NCI-H82 (cell line): ENCODE measurements at regions not wholly inside any gene's neighbourhood (a gene's known extent, or its start where the extent isn't known, plus 50 kb on each side); places are given as distances from the start of the nearest gene placed in this dataset.

Source experiments
- DNase-seq: peaks from one replicate; lab custom pipeline; 2025; lab: John Stamatoyannopoulos, UW

DNA sequence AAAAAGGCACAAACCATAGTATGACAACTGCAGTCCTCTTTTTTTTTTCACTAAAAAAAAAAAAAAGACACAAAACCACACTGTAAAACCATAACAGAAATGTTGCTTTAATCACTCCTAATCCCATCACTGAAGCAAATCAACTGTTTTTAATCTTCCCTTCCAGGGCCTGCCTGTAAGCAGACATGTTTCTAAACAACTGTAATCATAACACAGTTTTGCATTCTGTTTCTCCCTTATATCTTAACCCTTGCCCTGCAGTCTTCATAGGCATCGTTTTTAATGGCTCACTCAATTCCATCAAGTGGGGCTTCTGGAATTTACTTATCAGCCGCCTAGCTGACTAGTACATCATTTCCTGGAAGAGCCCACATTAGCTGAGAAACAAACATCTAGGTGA is 111.0 kb upstream of the SLC25A48 start:
- DNase-seq = peak; percentile 6

DNA sequence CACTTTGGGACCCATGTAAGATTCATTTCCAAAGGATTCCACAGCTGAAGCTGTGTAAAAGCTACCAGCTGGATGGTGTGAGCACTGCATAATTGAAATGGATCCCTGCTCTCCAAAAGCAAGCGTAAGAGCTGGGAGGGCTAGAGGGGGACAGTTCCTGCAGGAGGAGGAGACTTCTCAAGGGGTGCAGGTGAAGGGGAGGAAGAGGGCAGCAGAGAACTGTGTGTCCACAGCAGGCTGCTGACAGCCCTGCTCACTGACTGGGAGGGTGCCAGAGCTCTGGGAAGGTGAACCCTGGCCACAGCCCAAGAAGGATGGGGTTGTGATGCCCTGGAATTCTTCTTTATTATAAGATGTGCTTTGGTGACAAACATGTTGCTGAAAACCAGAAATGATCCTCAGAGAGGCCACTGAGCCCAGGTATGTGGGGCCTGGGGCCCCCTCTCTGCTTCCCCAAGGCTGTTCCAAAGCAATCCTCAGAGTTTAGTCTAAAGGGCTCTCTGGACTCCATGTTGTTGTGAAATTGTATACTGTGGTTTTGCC is 112.8 kb upstream of the SLC25A48 start:
- no peak for DNase-seq

DNA sequence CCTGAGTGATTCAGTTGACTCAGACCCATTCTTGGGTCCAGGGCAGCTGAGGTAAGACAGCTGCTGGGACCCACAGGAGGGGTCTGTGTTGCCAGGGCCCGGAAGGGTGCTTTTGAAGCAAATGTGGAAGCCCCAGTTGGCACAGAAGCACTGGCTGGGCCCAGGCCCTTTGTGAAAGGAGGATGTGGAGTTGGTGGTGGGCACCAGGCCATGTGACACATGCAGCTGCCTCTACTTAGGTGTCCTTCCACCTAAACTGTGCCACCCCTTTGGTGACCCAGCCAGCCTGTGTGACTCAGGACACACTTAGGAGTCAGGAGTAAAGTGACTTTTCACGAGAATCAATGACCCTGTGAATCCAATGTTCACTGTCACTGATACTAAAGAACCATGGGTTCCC is 114.3 kb upstream of the SLC25A48 start:
- DNase-seq = no peak

DNA sequence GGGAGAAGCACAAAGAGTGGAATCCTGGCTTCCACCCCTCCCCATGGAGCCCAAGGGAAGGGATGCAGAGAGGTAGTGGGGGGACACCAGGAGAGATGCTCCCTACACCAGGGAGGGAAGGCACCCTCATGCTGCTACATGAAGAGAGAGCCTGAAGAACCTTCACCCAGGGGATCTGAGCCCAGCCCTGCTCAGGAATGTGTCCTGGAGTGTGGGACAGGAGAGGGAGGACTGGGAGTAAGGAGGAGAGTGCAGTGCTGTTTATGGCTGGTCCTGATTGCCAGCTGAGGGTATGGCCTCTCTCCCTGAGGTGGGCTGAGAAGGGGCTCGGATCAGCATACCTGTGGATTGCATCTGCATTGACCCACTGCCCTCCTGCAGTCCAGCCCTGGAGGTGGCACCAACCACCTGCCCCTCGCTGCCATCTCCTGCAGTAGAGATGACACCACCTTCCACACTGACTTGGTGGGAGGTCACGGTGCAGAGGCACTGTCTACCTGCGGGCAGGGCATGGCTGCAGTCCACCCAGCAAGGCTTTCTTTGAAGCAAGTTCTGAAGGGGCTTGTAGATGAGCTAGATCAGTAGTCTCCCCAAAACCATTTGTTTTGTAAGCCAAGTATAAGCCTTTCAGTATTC is 114.9 kb upstream of the SLC25A48 start:
- DNase-seq = no peak

DNA sequence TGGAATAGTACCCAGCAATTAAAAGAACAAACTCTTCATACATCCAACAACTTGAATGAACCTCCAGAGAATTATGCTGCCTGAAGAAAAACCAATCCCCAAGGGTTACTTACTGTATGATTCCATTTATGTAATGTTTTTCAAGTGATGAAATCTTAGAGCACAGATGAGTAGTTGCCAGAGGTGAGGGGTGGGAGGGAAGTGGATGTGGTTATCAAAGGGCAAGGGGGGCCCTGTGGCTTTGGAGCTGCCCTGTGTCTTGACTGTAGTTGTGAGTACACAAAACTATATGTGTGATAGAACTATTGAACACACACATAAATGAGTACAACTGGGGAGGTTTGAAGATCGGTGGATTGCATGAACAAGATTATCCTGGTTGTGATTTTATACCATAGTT is 115.8 kb upstream of the SLC25A48 start:
- DNase-seq = no peak

DNA sequence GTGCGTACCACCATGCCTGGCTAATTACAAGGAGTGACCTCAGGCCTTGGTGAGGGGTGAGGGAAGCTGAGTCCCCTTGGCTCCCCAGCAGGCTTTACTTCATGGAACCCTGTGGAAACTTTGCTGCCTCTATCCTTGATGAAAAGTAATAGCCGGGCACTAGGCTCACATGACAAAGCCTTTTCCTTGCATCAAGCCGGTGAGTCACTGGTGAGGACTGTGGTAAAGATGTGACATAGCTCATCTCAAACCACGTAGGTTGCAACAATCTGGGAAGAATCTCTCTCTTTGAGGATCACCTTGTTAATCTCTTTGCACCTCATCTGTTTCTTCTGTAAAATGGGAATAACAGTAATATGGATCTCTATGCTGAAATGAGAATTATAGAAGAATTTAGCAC is 116.3 kb upstream of the SLC25A48 start:
- no peak for DNase-seq

DNA sequence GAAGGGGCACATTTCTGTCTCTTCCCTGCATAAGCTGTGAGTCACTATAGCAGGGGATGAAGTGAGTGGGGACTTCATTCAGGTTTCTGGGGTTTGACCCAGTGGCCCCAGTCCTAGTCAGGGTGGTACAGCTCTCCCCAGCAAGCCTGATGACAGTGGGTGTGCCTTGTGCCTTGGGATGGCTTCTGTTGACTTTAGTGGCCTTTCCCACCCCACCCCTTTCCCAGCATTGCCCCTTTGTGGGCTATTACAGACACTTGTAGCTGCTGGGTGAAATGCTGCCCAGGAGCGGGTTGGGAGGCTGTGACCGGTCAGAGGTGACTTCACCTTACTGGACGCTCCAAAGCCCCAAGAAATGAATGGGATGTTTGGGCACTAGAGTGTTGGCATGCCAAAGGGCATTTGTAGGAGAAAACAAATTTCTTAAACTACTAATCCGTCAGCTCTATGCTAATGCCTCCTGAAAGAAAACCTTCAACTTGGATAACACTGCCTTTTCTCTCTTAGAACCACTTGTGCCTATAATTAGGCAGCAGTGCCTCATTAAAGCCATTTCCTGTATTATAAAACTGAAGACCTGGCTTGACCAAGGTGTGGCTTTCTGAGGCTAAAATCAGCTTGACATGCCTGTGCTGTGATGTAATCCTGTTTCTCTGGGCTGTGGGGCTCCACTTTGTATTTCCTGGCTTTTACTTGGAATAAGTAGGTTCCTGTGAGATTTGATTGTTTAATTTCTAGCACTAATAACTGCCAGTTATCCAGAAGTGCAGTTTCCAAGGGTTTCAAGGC is 119.0 kb upstream of the SLC25A48 start:
- DNase-seq = no peak

DNA sequence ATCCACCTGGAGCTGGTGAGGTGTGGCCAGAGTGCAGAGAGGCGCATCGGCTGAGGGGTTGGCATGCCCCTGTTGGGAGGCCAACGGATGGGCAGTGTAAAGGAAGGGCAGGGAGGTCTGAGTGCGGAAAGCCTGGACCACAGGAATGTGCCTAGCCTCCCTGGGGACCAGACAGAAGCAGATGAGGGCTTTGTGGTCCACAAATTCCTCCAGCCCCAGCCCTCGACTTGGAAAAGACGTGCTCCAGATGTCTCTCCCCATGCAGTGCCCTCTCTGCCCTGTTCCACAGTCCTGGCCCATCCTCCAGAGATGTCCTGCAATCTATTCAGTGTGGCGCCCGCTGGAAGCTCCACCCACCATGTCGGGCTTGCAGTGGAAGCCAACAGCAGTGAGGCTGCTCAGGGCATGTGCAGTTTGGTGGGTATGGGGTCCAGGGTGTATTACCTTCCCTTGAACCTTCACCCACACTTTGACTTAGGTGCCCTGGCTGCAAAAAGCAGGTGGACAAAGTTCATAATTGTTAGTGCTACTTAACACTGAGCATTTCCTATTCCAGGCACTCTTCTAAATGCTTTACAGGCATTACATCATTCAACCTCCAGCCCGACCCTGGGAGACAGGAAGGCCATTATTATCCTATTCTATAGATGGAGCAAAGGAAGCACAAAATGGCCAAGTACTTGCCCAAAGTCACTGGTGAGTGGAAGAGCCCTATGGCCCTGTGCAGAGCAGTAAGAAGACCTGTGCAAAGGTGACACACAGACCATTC is 120.2 kb upstream of the SLC25A48 start:
- no peak for DNase-seq

DNA sequence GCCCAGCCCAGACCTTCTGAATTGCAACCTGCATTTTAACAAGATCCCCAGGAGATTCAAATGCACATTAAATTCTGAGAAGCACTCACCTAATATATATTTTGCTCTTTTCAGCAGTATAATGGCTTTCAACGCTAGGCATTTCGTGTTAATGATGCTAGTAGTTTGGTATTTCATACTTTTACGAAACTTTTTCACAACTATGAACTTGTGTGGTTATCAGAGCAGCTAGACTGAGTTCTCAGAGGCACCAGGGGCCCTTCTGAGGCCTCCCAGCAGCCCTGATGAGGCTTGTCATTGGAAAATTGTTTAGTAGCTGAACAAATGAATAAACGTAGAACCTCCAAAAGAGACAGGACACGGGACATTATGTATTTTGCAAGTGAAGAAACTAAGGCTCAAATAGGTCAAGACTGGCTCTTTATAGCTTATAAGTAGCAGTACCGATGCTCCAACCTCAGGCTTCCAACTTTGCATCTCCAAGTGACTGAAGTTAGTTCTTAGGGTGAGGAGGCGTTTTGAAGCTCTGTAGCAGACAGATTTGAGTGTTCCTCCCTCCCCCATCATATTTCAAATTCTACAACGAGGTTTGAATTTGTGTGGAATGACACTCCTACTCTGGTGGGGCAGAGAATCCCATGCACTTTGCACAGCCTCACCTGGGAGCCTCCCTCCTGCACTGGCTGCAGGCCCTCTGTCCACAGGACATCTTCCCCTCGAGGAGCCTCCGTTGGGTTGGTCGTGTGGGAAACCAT is 121.1 kb upstream of the SLC25A48 start:
- no peak for DNase-seq

DNA sequence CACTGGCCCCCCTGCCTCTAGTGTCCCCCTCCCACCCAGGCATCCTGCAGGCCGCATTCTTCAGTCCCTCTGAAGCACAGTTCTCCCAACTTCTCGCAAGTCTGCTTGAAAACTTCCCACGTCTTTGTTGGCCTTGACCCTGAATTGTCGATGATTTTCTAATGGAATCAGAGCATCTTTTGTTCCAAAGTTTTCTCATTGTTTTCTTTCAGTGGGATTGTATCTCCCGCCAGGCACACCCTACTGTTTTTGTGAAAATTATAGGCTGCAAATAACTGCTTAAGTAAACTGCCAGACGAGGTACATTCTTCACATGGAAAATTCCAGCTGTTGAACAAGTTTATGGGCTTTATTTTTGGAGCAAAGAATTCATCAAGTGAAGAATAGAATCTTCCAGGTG is 122.6 kb upstream of the SLC25A48 start:
- DNase-seq = no peak

DNA sequence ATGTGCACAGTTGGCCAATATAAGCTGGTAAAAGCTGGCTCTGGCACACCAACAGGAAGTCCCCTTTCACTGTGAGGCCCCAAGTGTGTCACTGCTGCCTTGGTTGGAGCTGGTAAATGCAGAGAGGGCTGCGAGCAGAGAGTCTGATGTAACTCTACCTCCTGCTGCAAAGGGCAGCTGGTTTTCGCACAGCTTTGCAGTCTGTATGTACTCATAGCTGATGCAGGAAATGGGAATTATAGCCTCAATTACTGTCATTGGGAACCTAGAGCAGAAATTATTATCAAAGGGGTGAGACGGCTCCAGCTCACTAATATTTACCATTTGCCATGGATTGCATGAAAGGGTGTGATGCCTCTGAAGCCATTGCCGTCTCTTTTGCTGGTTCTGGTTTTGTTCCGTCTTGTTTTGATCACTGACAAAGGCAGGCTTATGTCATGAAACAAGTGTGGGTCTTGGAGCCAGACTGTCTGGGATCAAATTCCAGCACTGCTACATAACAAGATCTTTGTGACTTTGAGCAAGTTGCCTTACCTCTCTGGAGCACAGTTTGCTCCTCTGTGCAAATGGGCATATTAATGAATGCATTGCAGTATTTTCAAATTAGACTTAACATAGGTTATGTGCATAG is 124.3 kb upstream of the SLC25A48 start:
- DNase-seq = no peak

DNA sequence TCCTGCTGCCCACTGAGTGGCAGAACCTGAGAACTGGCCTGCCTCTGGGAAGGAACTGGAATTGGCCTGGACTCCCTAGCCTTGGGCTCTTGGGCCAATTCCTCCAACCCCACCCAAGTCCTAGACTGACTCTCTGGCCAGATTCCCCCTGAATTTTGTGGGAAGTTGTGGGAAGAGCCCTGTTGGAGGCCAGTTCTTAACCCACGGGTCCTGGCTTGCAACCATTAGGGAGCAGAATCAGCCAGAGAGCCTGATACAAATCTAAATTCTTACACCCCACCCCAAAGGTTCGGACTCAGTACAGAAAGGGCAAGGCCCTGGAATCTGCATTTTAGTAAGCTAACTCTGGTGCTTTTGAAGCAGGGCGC is 125.3 kb upstream of the SLC25A48 start:
- no peak for DNase-seq

DNA sequence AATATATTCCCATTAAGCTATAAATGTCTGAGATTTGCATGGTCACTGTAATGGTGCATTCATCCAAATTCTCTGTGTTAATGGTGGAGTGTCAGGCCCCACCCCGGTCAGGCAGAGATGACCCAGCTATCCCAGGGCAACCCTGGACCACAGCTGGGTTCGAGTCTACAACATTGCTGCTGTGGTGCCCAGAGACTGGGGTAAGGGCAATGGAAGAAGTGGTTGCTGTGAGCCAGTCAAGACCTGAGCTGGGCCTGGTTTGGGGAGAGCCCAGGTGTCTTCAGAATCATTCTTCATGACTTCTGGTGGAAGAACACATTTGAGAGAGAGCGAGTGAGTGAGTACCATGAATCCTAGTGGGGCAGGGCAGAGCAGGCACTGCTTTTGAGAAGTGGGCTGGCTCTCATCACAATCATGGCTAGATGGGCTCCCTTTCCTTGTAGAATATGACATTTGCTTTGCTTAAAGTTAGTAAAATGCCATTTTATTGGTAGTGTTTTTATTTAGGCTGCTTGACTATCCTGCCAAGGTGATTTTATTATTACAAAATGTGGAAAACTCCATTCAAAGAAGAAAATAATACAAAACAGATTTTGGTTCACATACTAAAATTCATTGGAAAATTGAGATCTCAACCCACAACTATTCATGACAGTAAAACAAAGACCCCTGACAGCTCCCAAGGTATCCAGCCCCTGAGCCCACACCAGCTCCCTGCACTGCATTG is 125.8 kb upstream of the SLC25A48 start:
- no peak for DNase-seq

DNA sequence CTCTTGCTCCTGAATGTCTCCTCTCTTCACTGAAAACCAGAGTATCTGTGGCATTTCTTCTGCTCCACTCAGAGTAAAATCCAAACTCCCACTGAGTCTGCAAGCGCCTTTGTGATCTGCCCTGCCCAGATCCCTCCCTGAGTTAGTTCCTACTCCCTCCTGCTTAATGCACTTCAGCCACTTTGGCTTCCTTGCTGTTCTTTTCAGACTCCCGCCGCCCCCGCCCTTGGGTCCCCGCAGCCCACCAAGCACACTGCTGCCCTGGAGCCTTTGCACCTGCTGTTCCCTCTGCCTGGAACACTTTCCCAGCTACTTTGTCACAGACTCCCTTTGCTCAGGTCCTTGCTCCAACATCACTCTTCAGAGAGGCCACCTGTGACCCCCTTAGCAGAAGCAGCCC is 127.2 kb upstream of the SLC25A48 start:
- DNase-seq = no peak

DNA sequence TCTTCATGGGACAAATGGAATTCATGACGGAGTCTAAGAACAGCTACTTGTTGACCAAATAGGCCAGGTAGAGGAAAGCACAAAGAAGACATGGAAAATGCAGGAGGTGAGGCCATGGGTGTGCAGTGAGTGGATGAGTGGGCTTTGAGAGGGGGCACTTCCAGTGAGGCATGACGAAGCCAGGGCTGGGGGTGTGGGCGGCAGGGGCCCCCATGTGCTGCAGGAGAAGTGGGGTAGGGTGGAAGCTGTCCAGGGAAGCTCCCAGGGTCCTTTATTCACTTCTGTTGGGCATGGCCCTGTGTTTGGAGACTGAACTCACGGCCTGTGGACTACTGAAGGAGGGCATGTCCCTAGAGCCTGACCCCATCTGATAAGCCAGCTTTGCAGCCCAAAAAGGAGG is 127.6 kb upstream of the SLC25A48 start:
- no peak for DNase-seq

DNA sequence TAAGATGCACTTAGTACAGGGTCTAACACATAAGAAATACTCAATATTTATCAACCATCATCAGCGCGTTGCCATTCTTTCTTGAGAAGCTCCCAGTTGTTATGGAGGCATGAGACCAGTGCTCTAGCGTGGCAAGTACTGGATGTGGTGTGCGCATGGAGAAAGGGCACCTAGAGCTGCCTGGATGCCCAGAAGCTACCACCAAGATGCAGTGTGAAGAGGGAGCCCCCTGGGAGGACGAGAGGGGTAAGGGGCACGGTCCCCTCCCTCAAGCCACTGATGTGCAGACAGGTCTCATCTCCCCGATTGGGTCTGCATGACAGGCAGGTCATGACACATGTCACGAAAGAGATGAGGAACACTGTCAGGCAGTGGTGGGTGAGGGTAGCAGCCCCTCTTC is 127.7 kb upstream of the CXCL14 start:
- no peak for DNase-seq

DNA sequence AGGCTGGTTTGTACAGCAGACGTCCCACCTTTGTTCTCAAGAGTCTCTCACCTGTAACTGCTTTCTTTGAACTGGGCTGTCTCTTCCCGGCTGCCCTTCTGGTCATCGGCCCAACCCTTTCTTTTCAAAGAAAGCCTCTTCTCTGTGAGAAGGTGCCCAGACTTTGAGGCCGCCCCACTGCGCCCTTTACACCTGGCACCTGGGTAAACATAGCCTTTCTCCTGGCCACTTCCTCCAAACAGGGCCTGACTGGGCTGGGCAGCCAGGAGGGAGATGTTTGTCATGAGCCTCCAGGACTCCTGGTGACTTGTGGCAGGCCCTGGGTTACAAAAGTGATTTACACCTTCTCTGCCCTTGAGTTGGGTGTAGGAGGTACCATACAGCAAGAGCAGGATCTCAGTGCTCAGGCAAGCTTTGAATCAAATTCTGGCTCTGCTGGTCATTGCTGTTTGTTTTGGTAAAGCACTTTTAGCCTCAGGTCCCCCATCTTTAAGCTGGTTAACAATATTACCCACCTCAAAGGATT is 127.2 kb upstream of the CXCL14 start:
- no peak for DNase-seq

DNA sequence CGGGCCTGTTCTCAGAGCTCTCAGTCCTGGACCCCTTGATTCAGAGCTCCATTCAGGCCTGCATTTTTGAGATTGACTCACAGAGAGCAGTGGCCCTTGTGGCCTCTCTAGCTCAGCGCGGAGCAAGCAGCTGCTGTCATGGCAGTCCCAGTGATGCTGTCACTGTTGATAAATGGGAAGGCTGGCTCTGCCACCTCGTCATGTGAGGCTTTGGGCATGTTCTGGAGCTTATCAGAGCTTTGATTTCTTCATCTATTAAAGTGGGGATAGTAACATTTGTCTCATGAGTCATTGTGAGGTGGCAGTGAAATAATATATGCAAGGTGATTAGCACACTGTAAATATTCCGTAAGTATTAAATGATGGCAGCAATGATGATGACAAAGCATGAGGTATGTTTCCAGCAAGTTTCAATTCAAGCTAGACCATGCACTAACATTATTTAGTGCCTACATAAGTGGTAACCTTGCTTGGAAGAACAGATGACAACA is 126.4 kb upstream of the CXCL14 start:
- DNase-seq = no peak

DNA sequence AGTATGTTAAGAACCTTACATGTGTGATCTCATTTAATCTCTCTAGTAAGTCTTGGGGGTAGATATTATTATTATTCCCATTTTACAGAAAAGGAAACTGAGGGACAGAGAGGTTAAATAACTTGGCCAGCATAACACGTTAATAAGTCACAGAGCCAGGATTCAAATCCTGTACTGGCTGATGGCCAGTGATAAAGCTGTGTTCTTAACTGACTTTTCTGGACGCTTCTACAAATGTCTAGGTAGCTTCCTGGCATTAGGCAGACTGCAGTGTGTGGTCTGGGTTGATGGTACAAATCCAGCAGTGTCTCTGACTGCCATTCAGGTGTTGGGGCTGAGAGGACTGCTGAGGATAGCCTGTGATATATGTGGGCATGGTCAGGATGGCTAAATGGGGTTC is 125.8 kb upstream of the CXCL14 start:
- DNase-seq = no peak

DNA sequence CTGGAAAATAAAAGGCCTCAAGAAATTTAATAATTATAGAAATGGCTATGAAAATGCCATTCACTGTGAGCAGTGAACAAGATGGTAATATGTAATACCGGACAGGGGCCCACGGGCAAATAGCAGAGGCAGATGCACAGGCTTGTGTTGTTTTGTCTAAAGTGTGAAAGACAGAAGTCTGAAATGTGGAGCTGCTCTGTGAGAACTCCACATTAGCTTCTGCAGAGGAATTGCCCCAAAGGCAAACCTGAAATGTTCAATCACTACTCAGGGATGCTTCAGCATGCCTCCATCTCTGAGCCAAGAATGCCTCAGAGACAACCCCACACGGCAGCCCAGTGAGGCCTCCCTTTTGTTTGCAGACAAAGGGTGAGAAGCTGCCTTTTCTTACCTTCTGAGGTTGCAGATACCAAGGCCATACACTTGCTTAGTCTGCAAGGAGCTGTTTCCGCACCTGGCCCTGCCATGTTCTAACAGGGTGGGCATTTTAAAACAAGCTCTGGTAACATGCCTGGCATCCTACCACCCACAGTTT is 124.3 kb upstream of the CXCL14 start:
- no peak for DNase-seq
